ENCODE measurements at regions not wholly inside any gene's neighbourhood (a gene's known extent, or its start where the extent isn't known, plus 50 kb on each side); places are given as distances from the start of the nearest gene placed in this dataset.

GRCh38 chr13:76809389-76809788 is 76.8 kb downstream of the KCTD12 start:
- ChIA-PET CTCF (no interaction called here), POLR2A (no interaction called here)
- no peak for DNase-seq (ENCODE audit: extremely low spot score)
- TF ChIP-seq PKNOX1 (IDR thresholded peaks at IDR 0.05) (no peak), FOXM1 (IDR thresholded peaks at IDR 0.05; ENCODE audit: borderline replicate concordance) (no peak), SUZ12 (IDR thresholded peaks at IDR 0.05) (no peak), CTBP1 (IDR thresholded peaks at IDR 0.05; ENCODE audit: borderline replicate concordance) (no peak), HDGF (IDR thresholded peaks at IDR 0.05; ENCODE audit: borderline replicate concordance) (no peak)

GRCh38 chr13:76808927-76809326 is 77.3 kb downstream of the KCTD12 start:
- TF ChIP-seq SP1 (IDR thresholded peaks at IDR 0.05) (no peak), FOXK2 (IDR thresholded peaks at IDR 0.05) (no peak), PKNOX1 (IDR thresholded peaks at IDR 0.05) (no peak), LEF1 (IDR thresholded peaks at IDR 0.05; ENCODE audit: borderline replicate concordance) (no peak)
- no peak for DNase-seq (ENCODE audit: extremely low spot score)
- POLR2A ChIA-PET: no interaction called here
- CTCF ChIA-PET: no interaction called here

- TF ChIP-seq FOXK2 (IDR thresholded peaks at IDR 0.05) (no peak), SP1 (IDR thresholded peaks at IDR 0.05) (no peak)
- CTCF ChIA-PET: no interaction called here
- no peak for DNase-seq (ENCODE audit: extremely low spot score)
- POLR2A ChIA-PET: no interaction called here
Observed at GRCh38 chr13:76804801-76805200, 81.4 kb downstream of the KCTD12 start.

GRCh38 chr13:76803831-76804230 is 82.4 kb downstream of the KCTD12 start:
- no peak for DNase-seq (ENCODE audit: extremely low spot score)
- TF ChIP-seq FOXA1 (IDR thresholded peaks at IDR 0.05) (no peak), HDGF (IDR thresholded peaks at IDR 0.05; ENCODE audit: borderline replicate concordance) (no peak), BHLHE40 (IDR thresholded peaks at IDR 0.05; ENCODE audit: borderline replicate concordance) (no peak), LEF1 (IDR thresholded peaks at IDR 0.05; ENCODE audit: borderline replicate concordance) (no peak)
- ChIA-PET CTCF (no interaction called here), POLR2A (no interaction called here)

GRCh38 chr13:76800943-76801342 is 85.3 kb downstream of the KCTD12 start:
- ChIA-PET CTCF (no interaction called here), POLR2A (no interaction called here)
- TF ChIP-seq HDGF (IDR thresholded peaks at IDR 0.05; ENCODE audit: borderline replicate concordance): no peak
- no peak for TF ChIP-seq ELF4 (IDR thresholded peaks at IDR 0.05)
- TF ChIP-seq FOXK2 (IDR thresholded peaks at IDR 0.05): no peak
- TF ChIP-seq TARDBP (IDR thresholded peaks at IDR 0.05): no peak
- no peak for DNase-seq (ENCODE audit: extremely low spot score)

- CTCF ChIA-PET: no interaction called here
- DNase-seq (ENCODE audit: extremely low spot score): no peak
- TF ChIP-seq PKNOX1 (IDR thresholded peaks at IDR 0.05): peak; percentile 65
- no peak for TF ChIP-seq FOXA1 (IDR thresholded peaks at IDR 0.05)
- no peak for TF ChIP-seq NFRKB (IDR thresholded peaks at IDR 0.05)
- TF ChIP-seq SUZ12 (IDR thresholded peaks at IDR 0.05): no peak
- no peak for TF ChIP-seq ELF4 (IDR thresholded peaks at IDR 0.05)
- POLR2A ChIA-PET: interaction anchor here (1.2 kb wide), 1 partner anchor 85 kb away, joined by 4 read pairs; no protein-coding TSS in a partner anchor
Observed at GRCh38 chr13:76799696-76800095, 86.5 kb downstream of the KCTD12 start.

- POLR2A ChIA-PET: no interaction called here
- CTCF ChIA-PET: interaction anchor here (0.7 to 1.0 kb wide), 2 partner anchors 14 to 36 kb away, joined by 3 to 7 read pairs; no protein-coding TSS in a partner anchor
- peak; percentile 43 for DNase-seq (ENCODE audit: extremely low spot score)
- TF ChIP-seq ZNF384 (IDR thresholded peaks at IDR 0.05): no peak
- TF ChIP-seq HDGF (IDR thresholded peaks at IDR 0.05; ENCODE audit: borderline replicate concordance): no peak
- TF ChIP-seq CTBP1 (IDR thresholded peaks at IDR 0.05; ENCODE audit: borderline replicate concordance): no peak
- TF ChIP-seq NFRKB (IDR thresholded peaks at IDR 0.05): no peak
- no peak for TF ChIP-seq BHLHE40 (IDR thresholded peaks at IDR 0.05; ENCODE audit: borderline replicate concordance)
- no peak for TF ChIP-seq FOXM1 (IDR thresholded peaks at IDR 0.05; ENCODE audit: borderline replicate concordance)
- no peak for TF ChIP-seq FOXA1 (IDR thresholded peaks at IDR 0.05)
- no peak for TF ChIP-seq FOXK2 (IDR thresholded peaks at IDR 0.05)
- TF ChIP-seq ARNT (IDR thresholded peaks at IDR 0.05): no peak
- TF ChIP-seq PKNOX1 (IDR thresholded peaks at IDR 0.05): no peak
Observed at GRCh38 chr13:76798037-76798436, 88.2 kb downstream of the KCTD12 start.

GRCh38 chr13:76797361-76797760 is 88.8 kb downstream of the KCTD12 start:
- ChIA-PET POLR2A (interaction anchor here (0.6 kb wide), 1 partner anchor 89 kb away, joined by 3 read pairs; the partner anchor contains the start of gene KCTD12), CTCF (interaction anchor here (0.7 to 1.0 kb wide), 2 partner anchors 15 to 36 kb away, joined by 3 to 7 read pairs; no protein-coding TSS in a partner anchor)
- DNase-seq (ENCODE audit: extremely low spot score): no peak

More at GRCh38 chr13:76797361-76797760, 88.8 kb downstream of the KCTD12 start:
- TF ChIP-seq FOXA1 (IDR thresholded peaks at IDR 0.05) (no peak), ELF4 (IDR thresholded peaks at IDR 0.05) (no peak), LEF1 (IDR thresholded peaks at IDR 0.05; ENCODE audit: borderline replicate concordance) (no peak), SP1 (IDR thresholded peaks at IDR 0.05) (no peak), FOXK2 (IDR thresholded peaks at IDR 0.05) (no peak), PKNOX1 (IDR thresholded peaks at IDR 0.05) (no peak), BHLHE40 (IDR thresholded peaks at IDR 0.05; ENCODE audit: borderline replicate concordance) (no peak), SUZ12 (IDR thresholded peaks at IDR 0.05) (no peak), TARDBP (IDR thresholded peaks at IDR 0.05) (no peak), ZNF384 (IDR thresholded peaks at IDR 0.05) (no peak), L3MBTL2 (conservative IDR thresholded peaks at IDR 0.05) (no peak), NFRKB (IDR thresholded peaks at IDR 0.05) (no peak), ARNT (IDR thresholded peaks at IDR 0.05) (no peak), HDGF (IDR thresholded peaks at IDR 0.05; ENCODE audit: borderline replicate concordance) (no peak), CTBP1 (IDR thresholded peaks at IDR 0.05; ENCODE audit: borderline replicate concordance) (no peak), FOXM1 (IDR thresholded peaks at IDR 0.05; ENCODE audit: borderline replicate concordance) (no peak)

All from HEK293T (cell line).